Gastroesophageal sphincter (tissue), 3 donors: ENCODE measurements at regions not wholly inside any gene's neighbourhood (a gene's known extent, or its start where the extent isn't known, plus 50 kb on each side); places are given as distances from the start of the nearest gene placed in this dataset.

Source experiments
- CTCF ChIP-seq, 4 experiments: fragments of 200-600 bp in 2 of 4; fragments of 450-650 bp in 2 of 4; sonication (generic) in 1 of 4; IDR thresholded peaks; one replicate each; pipeline ENCODE4 v1.5.1; 2017 to 2019; ENCODE audit warnings: antibody characterized with exemption in 4 of 4, mild to moderate bottlenecking in 2 of 4, moderate library complexity in 2 of 4
- EP300 ChIP-seq: sonication (generic); formaldehyde crosslinking; IDR thresholded peaks from one replicate; pipeline ENCODE4 v1.6.1; 2017; ENCODE audit warnings: antibody characterized with exemption, mild to moderate bottlenecking
- POLR2A ChIP-seq, 2 donors: fragments of 450-650 bp; IDR thresholded peaks; one replicate each; pipeline ENCODE4 v1.6.1; 2017; ENCODE audit warnings: antibody characterized with exemption in 2 of 2, mild to moderate bottlenecking in 2 of 2, moderate library complexity in 1 of 2
- POLR2AphosphoS5 ChIP-seq: sonication (generic); formaldehyde crosslinking; IDR thresholded peaks from one replicate; pipeline ENCODE4 v1.6.1; 2017; ENCODE audit warnings: antibody characterized with exemption

DNA sequence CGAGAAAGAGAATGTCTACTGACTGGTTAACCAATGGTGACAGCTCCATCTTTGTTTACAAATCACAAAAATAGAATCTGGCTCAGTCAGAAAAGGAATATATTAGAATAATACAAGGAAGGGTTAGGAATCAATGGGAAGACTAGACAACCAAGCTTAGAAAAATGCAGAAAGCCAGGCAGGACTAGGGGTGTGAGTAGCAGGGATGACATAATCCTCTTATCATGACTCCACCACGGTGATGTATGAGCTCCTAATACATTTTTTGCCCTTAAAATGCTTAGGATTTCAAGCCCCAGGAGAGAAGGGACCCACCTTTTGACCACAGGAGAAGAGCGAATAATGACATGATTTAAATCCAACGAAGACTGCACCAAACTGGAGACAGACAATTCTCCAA, 252.3 kb downstream of the CHD9NB start:
- no peak for TF ChIP-seq CTCF (IDR thresholded peaks at IDR 0.05)
- no peak for TF ChIP-seq EP300
- no peak for TF ChIP-seq POLR2A (IDR thresholded peaks at IDR 0.05)
- TF ChIP-seq POLR2AphosphoS5: no peak
